Fibroblast of skin of scalp (primary cell): ENCODE measurements at regions not wholly inside any gene's neighbourhood (a gene's known extent, or its start where the extent isn't known, plus 50 kb on each side); places are given as distances from the start of the nearest gene placed in this dataset.
"Not testable (repeated sequence)": the region's sequence is repeated elsewhere in the genome, so short reads cannot be mapped to it uniquely, and the experiment has no call there.

Experiments
- DNase-seq: peaks from one replicate; pipeline ENCODE4 v3.0.0-alpha.2; 2013

DNA sequence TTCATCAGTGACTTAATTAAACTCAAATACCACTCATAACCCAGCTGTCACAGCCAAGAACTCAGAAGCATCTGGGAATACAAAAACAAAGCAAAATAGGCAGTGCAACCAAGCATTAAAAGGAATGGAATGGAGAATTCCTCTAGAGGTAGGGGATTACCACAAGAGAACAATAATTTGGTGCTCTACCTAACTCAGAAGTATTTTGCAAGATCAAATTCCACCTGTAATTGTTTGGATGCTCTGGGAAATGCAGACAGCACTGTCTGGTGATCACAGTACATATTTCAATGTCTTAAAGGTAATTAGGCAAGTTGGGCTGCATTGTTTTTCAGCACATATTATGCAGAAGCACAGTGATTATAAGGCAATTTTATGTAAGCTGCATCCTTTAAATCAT is 547.5 kb downstream of the TRAM1L1 start:
- DNase-seq, result no peak

DNA sequence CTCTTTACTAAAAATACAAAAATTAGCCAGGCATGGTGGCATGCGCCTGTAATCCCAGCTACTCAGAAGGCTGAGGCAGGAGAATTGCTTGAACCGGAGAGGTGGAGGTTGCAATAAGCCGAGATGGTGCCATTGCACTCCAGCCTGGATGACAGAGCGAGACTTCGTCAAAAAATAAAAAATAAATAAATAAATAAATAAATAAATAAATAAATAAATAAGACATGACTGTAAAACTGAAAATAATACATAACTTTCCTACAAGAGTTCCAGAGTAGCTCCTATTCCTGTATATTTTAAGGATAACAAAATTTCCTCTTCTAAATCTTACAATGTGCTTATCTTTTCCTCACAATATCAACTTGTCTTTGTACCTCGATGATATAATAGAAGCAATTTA is 549.4 kb downstream of the TRAM1L1 start:
- DNase-seq, result not testable (repeated sequence)

DNA sequence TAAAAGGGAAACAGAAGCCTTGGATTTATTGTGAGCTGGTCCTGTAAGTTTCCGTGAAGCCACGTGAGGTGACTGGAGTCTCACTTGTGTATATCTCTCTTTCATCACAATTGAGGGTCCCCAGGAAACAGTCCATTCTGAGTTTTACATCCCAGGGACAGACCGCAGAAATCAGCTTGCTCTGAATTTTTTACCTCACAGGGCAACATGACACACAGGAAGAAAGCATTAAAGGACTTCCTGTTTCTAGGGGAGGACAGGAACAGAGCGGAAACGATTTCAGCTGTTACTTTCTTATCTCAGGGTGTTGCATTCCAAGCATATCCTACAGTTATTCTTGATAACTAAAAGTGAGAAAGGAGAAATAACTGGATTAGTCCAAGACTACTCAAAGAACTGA is 553.5 kb downstream of the TRAM1L1 start:
- DNase-seq, result no peak

DNA sequence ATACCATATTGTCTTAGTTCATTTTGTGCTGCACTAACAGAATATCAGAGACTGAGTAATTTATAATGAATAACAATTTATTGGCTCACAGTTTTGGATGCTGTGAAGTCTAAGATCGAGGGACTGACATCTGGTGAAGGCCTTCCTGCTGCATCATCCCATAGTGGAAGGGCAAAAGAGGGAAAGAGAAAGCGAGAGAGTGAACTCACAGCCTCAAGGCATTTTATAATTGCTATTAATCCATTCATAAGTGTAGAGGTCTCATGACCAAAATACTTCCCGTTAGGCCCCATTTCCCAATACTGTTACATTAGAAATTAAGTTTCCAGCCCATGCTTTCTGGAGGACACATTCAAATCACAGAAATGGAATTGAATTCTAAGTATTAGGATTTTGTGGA is 554.4 kb downstream of the TRAM1L1 start:
- DNase-seq, result no peak

DNA sequence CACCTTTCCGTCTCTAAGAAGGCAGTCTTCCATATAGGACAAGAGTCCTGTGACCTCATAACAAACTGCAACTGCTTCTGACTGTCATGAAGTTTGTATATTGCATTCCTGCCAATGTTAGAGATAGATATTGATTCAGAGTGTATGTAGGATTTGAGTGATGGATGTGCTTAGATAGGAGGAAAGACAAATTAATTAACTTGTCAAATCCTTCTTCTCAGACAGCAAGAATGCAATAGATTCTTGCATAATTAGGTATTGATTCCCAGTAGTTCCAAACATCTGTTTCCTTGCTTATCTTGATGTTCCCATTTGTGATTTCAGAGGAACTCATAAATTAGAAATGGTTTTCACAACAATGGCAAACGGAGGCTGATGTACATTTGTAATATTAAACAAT is 555.3 kb downstream of the TRAM1L1 start:
- DNase-seq, result no peak

DNA sequence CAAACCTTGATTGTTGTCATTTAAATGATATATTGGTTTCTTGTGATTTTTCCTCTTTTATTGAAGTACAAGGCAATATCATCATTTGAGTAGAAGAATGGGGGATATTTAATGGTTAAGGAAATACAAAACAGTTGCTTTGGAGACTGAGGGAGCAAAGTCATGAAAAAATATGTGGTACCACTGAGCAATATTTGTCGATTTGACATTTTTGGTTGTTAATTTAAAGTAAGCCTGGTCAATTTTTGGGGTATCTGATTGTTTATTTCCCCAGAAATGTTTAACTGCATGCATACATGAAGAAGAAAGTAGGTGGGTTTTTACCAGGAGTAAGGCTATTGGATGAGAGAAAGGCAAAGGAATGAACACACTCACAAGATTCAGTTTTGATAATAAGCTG is 556.2 kb downstream of the TRAM1L1 start:
- DNase-seq, result no peak

DNA sequence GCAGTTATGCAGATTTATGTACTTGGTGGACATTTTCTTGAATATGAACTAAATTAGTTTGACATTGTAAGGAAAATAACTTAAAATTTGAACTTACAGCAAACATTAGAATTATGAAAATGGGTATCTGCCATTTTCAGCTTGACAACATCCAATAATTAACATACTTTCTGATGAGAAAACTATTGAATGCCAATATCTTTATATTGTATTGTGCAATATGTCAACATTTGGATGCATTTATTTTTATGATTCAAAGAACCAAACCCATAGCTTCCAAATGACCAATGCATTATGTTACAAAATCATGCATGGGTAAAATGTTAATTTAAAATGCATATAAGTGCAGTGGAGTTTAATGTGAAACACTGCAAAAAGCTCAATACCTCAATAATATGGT is 562.5 kb downstream of the TRAM1L1 start:
- DNase-seq, result no peak

DNA sequence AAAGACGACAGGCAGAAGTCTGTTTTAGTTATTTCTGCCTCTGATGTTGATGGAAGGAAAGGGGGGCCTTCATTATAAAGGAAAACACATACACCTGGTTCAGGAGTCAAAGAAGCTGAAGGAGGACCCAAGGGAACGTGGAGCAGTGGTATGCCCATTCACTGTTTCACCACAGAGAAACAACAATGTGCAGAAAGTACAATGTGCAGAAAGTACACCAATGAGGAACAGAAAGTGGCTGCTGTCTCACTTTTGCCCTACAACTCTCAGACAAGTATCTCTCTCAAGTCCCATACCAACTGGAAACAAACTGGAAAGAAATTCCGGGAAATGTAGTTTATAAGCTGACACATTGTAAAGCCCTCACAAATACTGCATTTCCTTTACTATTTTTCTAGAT is 564.5 kb downstream of the TRAM1L1 start:
- no peak for DNase-seq

DNA sequence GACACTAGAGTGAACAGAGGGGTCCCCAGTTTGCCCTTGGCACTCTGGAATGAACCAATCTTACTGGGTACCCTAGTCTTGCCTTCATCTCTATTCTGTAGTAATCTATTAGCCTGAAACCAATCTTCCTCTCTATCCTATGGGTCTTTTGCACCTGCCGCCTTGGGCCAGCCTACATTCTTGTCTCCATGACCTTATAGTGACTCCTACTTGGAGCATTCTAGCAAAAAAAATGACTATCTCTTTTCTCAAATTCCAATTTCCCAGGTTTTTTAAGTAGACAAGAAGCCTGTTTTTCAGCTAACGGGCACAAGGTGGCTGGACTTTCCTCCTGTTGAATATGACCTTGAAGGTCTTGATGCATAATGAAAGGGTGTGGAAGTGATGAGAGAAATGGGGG is 568.7 kb downstream of the TRAM1L1 start:
- DNase-seq, result no peak

DNA sequence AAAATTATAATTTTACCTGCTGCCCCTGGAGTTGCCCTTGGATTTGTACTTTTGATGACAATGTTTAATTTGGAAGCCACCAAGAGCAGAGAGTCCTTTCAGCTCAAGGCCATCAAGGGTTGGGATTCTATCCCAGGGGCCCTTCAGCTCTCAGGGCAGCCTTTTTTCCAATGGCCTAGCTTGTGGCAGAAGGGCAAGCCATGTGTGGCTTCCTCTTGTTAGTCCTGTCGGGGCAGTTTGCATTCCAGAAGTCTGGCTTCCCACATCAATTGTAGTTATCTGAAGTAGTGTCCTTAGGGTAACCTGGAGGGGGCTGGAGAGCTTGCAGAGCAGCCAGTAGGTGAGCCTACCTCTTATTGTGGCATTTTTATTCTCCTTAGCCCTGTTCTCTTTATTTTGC is 569.4 kb downstream of the TRAM1L1 start:
- DNase-seq, result no peak

DNA sequence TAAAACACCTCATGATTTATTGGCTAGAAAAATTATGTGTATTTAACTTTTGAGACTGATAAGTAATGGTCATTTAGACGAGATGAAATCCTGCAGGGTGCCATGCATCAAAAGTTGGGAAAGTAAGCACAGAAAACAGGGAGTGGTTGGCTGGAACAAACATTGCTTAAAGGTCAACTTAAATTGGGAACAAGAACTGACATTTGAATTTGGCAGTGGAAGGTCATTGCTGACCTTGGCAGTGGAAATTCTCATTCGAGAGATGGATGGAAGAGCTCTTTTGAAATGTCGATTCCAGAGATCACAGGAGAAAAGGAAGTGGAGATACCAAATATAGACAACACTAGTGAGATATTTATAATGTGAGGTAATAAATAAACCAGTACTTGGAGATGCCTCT is 572.8 kb downstream of the TRAM1L1 start:
- no peak for DNase-seq

DNA sequence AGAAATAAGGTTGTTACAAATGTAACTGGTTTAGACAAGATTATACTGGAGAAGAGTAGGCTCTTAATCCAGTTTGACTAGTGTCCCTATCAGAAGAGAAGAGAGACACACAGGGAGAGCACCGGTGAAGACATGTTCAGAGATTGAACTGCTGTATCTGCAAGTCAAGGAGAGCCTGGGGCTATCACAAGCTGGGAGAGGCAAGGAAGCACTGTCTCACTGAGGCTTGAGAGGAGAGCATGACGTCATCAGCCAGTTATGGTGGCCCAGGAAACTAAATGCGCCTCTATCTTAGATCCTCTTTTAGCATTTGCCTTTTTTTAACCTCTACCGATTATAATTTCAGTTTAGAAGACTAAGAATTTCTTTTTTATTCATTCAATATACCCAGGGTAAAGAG is 583.4 kb downstream of the TRAM1L1 start:
- DNase-seq, result no peak

DNA sequence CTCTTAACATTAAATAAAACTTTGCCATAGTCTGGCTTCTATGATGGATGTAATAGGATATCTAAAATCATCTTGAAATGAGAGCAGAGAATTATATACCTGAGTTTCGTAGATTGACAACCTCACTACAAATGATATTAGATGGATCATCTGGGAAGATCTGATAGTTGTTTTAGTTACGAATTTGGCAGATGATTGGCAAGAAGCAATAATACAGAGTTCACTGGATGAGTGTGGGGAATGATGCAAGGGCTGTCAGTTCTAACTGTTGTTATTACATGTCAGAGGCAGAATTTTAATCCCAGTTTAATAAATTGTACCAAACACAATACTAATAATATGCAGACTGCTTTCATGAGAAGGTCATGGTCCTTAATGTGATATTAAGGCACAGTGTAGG is 585.2 kb downstream of the TRAM1L1 start:
- no peak for DNase-seq

DNA sequence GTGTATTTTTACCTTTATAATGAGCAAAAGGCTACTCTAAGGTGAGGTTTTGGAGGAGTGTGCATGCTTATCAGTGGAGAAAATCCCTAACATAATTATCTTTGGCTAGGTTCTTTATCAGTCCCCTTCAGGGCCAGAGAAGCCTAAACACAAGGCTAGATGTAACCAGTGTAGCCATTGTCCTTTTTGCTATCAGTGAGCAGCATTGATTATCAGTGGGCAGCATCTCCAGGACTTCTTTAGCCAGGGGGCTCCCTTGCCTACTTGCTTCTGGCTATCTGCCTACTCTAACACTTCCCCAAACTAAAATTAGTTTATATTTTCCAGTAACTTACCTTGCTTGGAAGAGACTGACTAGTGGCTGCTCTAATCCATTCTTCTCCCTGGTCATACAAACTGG is 595.6 kb downstream of the TRAM1L1 start:
- no peak for DNase-seq

DNA sequence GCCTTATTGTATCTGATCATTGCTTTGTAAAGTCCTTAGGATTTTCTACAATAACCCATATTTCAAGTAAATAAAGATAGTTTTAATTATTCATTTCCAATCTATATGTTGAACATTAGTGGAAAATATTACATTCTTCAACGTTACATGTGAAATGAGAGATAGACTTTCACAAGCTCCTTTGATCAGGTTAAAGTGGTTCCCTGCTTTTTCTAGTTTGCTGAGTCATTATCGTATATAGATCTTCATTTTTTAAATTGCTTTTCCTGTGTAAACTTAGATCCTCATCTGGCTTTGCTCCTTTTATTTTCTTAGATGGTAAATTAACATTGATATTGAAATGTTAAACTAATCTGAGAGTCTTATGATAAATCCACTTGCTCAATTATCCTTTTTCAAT is 599.0 kb downstream of the TRAM1L1 start:
- DNase-seq, result no peak

DNA sequence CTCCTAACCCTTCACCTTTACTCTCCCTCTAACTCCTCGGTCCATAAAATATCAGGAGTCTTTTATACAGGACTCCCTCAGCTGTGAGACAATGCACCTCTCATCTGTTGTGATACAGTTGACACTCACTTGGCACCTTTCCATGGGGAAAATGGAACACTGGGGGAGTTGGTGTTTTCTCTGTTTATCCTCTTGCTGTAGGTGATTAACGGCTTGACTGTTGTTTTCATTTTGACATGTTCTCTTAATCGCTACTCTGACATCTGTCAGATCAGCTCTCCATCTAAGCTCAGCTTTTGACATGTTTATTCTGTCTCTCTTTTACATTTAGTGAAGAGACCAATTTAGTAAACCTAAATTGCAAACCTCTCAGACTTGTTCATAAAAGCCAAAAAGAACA is 604.8 kb downstream of the TRAM1L1 start:
- DNase-seq, result no peak

DNA sequence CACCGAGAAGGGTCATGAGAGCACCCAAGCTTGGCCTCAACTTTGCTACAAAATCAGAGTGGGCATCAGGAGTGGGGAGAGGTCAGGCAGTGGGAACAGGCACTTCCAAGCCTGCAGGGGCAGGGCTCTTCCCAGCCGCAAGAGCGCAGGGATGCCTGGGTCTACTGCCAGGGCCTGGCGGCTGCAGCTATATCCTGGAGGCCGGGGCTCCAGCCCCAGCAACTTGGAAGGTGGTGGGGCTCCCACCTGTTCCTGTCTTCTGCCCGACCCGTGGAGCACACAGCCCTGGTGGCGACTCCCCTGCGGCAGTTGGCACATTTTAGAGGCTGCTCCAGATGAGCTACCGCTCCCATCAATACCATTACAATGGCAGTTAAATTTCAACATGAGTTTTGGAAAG is 607.0 kb downstream of the TRAM1L1 start:
- no peak for DNase-seq

DNA sequence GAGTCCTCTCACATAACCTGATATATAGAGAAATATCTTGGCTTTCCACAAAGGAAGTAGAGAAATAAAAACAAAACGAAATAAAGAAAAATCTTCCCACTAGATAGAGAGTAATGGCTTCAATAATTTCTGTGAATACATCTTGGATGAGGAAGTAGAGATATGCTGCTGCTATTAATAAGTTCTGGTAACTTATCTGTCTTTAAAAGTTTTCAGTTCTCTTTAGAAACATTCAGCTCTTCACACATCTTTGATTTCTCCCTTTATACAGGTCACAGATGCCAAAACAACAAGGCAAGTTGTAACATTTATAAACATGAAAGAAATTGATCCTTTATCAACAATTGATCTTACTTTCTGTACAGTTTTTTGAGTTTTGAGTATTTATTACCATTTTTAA is 615.8 kb downstream of the TRAM1L1 start:
- no peak for DNase-seq

DNA sequence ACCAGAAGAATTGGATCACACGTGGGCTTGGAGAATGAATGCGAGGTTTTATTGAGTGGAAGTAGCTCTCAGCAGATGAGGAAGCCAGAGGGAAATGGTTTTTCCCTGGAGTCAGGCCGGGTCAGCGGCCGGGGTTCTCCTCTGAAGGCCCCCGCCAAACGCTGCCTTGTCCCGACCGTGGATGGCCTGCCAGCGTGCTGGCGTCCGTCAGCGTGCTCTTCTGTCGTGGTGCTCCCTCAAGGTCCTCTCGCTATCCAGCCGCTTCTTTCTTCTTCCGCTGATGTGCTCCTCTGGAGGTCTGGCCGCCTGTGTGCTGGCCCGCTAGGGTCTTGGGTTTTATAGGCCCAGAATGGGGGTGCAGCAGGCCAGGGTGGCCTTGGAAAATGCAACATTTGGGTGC is 632.2 kb downstream of the TRAM1L1 start:
- no peak for DNase-seq

DNA sequence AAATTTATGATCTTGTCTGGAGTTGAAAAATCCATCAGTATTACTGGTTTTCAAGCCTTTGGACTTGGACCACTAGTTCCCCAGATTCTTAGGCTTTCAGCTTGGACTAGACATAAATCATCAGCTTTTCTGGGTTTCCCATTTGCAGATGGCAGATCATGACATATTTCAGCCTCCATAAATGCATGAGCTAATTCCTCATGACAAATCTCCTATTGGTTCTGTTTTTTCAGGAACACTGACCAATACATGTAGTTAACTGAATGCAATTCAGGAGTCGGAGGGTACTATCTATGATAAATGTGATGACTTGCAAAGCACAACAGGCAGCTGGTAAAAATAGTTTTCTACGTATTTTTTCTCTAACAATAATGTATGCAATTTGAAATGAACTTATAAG is 635.6 kb downstream of the TRAM1L1 start:
- DNase-seq, result no peak

DNA sequence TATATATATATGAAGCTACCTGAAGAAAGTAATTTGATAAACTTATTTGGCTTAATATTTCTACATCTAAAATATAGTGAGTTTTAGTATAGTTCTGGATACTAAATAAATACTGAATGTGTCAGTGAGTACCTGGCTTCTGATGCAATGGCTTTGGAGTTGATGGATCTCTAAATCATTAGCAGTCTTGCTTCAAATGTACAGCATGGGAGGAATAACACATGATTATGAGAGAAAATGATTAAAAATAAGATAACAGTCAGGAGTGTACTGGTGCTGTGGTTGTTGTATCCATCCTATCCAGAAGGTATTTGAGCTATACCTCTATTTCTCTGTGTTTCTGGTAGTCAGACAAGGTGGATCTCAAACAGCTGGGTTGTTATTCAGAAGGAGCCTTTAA is 641.3 kb downstream of the TRAM1L1 start:
- DNase-seq, result no peak

DNA sequence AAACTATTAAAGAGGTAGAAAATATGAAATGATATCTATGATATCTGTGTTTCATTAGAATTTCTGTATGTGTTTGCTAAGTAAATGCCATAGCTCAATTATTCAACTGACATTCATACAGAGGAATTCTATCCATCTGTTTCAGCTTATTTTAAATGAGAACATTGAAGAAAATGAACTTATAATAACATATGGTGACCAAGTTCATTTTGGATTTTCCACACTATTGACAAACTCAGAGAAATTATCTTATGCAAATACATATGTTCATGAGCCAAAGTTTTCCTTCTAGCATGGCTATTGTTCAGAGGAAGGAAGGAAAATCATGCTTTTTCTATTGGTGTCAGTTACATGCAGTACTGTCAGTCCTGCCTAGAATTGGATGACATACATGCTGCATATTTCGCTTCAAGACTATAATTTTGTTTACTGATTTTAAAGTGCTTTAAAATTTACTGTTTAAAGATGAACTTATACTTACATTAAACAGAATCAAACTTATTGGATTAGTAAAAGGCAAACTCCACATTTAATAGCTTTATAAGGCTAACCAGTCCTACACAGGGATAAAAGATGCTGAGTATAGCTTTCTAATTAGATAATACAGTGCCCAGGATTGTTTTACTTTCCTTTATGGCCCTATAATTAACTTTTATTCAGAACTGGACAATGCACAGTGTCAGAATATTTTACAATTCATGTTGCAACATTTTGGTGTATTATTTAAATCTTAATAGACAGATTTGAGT is 646.2 kb downstream of the TRAM1L1 start:
- no peak for DNase-seq

DNA sequence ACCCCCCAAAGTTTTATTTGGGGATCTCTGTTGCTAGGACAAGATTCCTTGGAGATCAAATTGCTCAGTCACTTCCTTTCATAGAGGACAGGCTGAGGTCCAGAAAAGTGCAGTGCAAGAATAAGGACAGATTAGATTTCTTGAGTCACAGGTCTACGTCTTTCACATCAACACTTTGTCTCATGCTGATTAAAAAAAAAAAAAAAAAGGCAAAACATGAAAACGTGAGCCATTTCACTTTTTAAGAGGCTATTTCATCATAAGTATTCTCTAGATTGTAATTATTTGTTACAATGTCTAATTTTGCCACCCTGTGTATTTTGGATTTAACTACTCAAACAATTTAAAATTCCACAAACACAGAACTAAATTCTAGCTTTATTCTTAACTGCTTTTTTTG is 647.0 kb downstream of the TRAM1L1 start:
- peak; percentile 4 for DNase-seq

DNA sequence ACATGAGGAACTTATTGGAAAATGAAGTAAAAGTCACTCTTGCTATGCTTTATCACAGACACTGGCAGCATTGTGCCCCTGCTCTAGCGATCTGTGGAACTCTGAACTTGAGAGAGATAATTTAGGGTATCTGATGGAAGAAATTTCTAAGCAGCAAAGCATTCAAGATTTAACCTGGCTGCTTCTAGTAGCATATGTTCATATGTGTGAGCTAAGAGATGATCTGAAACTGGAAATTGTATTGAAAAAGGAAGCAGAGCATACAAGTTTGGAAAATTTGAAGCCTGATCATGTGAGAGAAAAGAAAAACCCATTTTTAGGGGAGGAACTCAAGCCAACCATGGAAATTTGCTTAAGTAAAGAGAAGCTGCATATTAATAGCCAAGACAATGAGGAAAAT is 657.7 kb downstream of the TRAM1L1 start:
- DNase-seq, result no peak

DNA sequence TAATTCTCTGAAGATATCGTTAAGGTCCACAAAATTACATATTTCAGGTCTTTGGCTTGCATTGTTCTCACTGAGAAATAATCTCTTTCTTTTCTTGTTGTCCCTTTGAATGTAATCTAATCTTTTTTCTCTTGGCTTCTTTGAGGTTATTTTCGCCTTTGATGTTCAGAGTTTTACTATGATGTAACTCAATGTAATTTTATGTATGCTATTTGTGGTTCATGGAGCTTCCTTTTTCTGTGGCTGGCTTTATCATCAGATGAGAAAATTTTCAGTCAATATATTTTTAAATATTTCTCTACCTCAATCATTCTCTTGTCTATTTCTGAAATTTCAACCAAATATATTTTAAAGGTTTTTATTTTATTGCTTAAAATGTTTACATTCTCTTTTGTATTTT is 672.2 kb downstream of the TRAM1L1 start:
- no peak for DNase-seq
